IMR-90 (cell line): ENCODE measurements at regions not wholly inside any gene's neighbourhood (a gene's known extent, or its start where the extent isn't known, plus 50 kb on each side); places are given as distances from the start of the nearest gene placed in this dataset.

Source experiments
- ATAC-seq: fragments of 200-7000 bp; cut with Tn5 transposase; 2 replicates; pipeline ENCODE4 v1.9.1; 2020; ENCODE audit warnings: low read depth, mild to moderate bottlenecking, moderate library complexity
- BruUV-seq: library from RNA; stranded (reverse); fragments of 400-500 nt; replicated peaks from 2 replicates; lab custom pipeline; 2021; lab: Mats Ljungman, UMichigan
- CTCF ChIA-PET: fragments of 300-600 bp; formaldehyde crosslinking; extraction: SDS; loops from one replicate; lab custom pipeline; 2021; ENCODE audit warnings: antibody characterized with exemption; lab: Yijun Ruan, JAX
- POLR2A ChIA-PET: fragments of 300-600 bp; sonication (Branson Sonifier 250); formaldehyde crosslinking; loops from one replicate; lab custom pipeline; 2022; ENCODE audit warnings: antibody characterized with exemption; ENCODE audit not compliant: unreplicated experiment; lab: Charles Lee
- DNase-seq: peaks from one replicate; pipeline ENCODE4 v3.0.0; 2013
- H2AFZ ChIP-seq: replicated peaks from 2 replicates; pipeline ENCODE3; 2013; ENCODE audit warnings: low read length, mild to moderate bottlenecking; ENCODE audit not compliant: poor library complexity
- H2AK5ac ChIP-seq: 2 replicates; pipeline ENCODE4 v1.6.1; 2013; ENCODE audit warnings: low read depth, low read length, inconsistent platforms
- H2AK9ac ChIP-seq: replicated peaks from 2 replicates; pipeline ENCODE3; 2013; ENCODE audit warnings: mild to moderate bottlenecking, low read depth, low read length, moderate library complexity; ENCODE audit not compliant: poor library complexity
- H2BK120ac ChIP-seq: 2 replicates; pipeline ENCODE4 v1.6.1; 2013; ENCODE audit warnings: low read depth, low read length, inconsistent platforms
- H2BK15ac ChIP-seq: 3 replicates; pipeline ENCODE4 v1.6.1; 2013; ENCODE audit warnings: low read depth, low read length, inconsistent platforms
- H2BK20ac ChIP-seq: 2 replicates; pipeline ENCODE4 v1.6.1; 2013; ENCODE audit warnings: low read depth, mild to moderate bottlenecking, inconsistent platforms, low read length, moderate library complexity
- H2BK5ac ChIP-seq: 2 replicates; pipeline ENCODE4 v1.6.1; 2013; ENCODE audit warnings: mild to moderate bottlenecking, low read depth, low read length, inconsistent platforms; ENCODE audit not compliant: poor library complexity, severe bottlenecking
- H3K14ac ChIP-seq: replicated peaks from 2 replicates; pipeline ENCODE4 v1.6.1; 2013; ENCODE audit warnings: low read depth, low read length, inconsistent platforms
- H3K18ac ChIP-seq: 2 replicates; pipeline ENCODE4 v1.6.1; 2013; ENCODE audit warnings: low read depth, low read length, control low read depth
- H3K23ac ChIP-seq: 2 replicates; pipeline ENCODE4 v1.6.1; 2013; ENCODE audit warnings: low read depth, low read length, inconsistent platforms
- H3K27ac ChIP-seq: 2 replicates; pipeline ENCODE4 v1.5.1; 2013; ENCODE audit warnings: mild to moderate bottlenecking, control low read depth, low read length; ENCODE audit not compliant: insufficient read depth
- H3K27me3 ChIP-seq: 2 replicates; pipeline ENCODE4 v1.6.1; 2013; ENCODE audit warnings: low read length; ENCODE audit not compliant: control insufficient read depth, insufficient read depth
- H3K36me3 ChIP-seq: 2 replicates; pipeline ENCODE4 v1.6.1; 2013; ENCODE audit warnings: low read length, mixed read lengths; ENCODE audit not compliant: control insufficient read depth, insufficient read depth
- H3K4ac ChIP-seq: 2 replicates; pipeline ENCODE4 v1.6.1; 2013; ENCODE audit warnings: low read depth, low read length, inconsistent platforms
- H3K4me1 ChIP-seq: 2 replicates; pipeline ENCODE4 v1.6.1; 2013; ENCODE audit warnings: low read length, mixed read lengths; ENCODE audit not compliant: control insufficient read depth, insufficient read depth
- H3K4me2 ChIP-seq: 2 replicates; pipeline ENCODE4 v1.6.1; 2013; ENCODE audit warnings: low read depth, mild to moderate bottlenecking, control low read depth, low read length, moderate library complexity
- H3K4me3 ChIP-seq: 2 replicates; pipeline ENCODE4 v1.5.1; 2013; ENCODE audit warnings: low read depth, mild to moderate bottlenecking, control low read depth, low read length, moderate library complexity; ENCODE audit not compliant: insufficient read depth
- H3K56ac ChIP-seq: 2 replicates; pipeline ENCODE4 v1.6.1; 2013; ENCODE audit warnings: low read length, inconsistent platforms; ENCODE audit not compliant: insufficient read depth; ENCODE audit errors: extremely low read depth
- H3K79me1 ChIP-seq, 2 experiments: 2 replicates each; pipeline ENCODE4 v1.6.1; 2013; ENCODE audit warnings: low read length in 2 of 2, inconsistent platforms in 1 of 2, low read depth in 1 of 2
- H3K9ac ChIP-seq: 2 replicates; pipeline ENCODE4 v1.6.1; 2013; ENCODE audit warnings: low read depth, low read length, control low read depth
- H3K9me1 ChIP-seq: 2 replicates; pipeline ENCODE4 v1.6.1; 2013; ENCODE audit warnings: low read length, inconsistent platforms; ENCODE audit not compliant: insufficient read depth
- H3K9me3 ChIP-seq: 2 replicates; pipeline ENCODE4 v1.6.1; 2013; ENCODE audit warnings: low read length; ENCODE audit not compliant: control insufficient read depth, insufficient read depth
- H4K20me1 ChIP-seq: 2 replicates; pipeline ENCODE4 v1.6.1; 2013; ENCODE audit warnings: low read length, inconsistent platforms; ENCODE audit not compliant: insufficient read depth
- H4K5ac ChIP-seq: 2 replicates; pipeline ENCODE4 v1.6.1; 2013; ENCODE audit warnings: mild to moderate bottlenecking, low read depth, low read length, control low read depth
- H4K8ac ChIP-seq, 2 experiments: 2 replicates each; pipeline ENCODE4 v1.6.1; 2013; ENCODE audit warnings: low read depth in 2 of 2, low read length in 2 of 2, control low read depth in 1 of 2, inconsistent platforms in 1 of 2
- H4K91ac ChIP-seq: 2 replicates; pipeline ENCODE4 v1.6.1; 2013; ENCODE audit warnings: low read depth, low read length, inconsistent platforms; ENCODE audit not compliant: insufficient read depth
- BHLHE40 ChIP-seq: fragments of 150-350 bp; IDR thresholded peaks from 2 replicates; pipeline ENCODE4 v1.6.1; 2016; ENCODE audit warnings: mild to moderate bottlenecking, low read depth, low read length
- CHD1 ChIP-seq: IDR thresholded peaks from 2 replicates; pipeline ENCODE4 v1.6.1; 2012; ENCODE audit warnings: low read depth, low read length, improper control_type of control experiment
- FOS ChIP-seq: fragments of 150-350 bp; IDR thresholded peaks from 2 replicates; pipeline ENCODE4 v1.6.1; 2016; ENCODE audit warnings: low read depth, low read length
- MAFK ChIP-seq: IDR thresholded peaks from 2 replicates; pipeline ENCODE4 v1.6.1; 2012; ENCODE audit warnings: low read depth, low read length, improper control_type of control experiment
- MAZ ChIP-seq: IDR thresholded peaks from 2 replicates; pipeline ENCODE4 v1.6.1; 2012; ENCODE audit warnings: low read depth, mild to moderate bottlenecking, low read length, improper control_type of control experiment, moderate library complexity, borderline replicate concordance
- MXI1 ChIP-seq: IDR thresholded peaks from 2 replicates; pipeline ENCODE4 v1.6.1; 2012; ENCODE audit warnings: low read depth, mild to moderate bottlenecking, low read length, moderate library complexity, borderline replicate concordance
- NFE2L2 ChIP-seq: fragments of 150-350 bp; IDR thresholded peaks from 2 replicates; pipeline ENCODE4 v1.6.1; 2016; ENCODE audit warnings: low read depth, mild to moderate bottlenecking, low read length
- POLR2A ChIP-seq: IDR thresholded peaks from 2 replicates; pipeline ENCODE4 v1.6.1; 2012; ENCODE audit warnings: mild to moderate bottlenecking, low read depth, low read length
- RAD21 ChIP-seq: IDR thresholded peaks from 2 replicates; pipeline ENCODE4 v1.6.1; 2012; ENCODE audit warnings: low read length, improper control_type of control experiment
- RCOR1 ChIP-seq: IDR thresholded peaks from 2 replicates; pipeline ENCODE4 v1.6.1; 2012; ENCODE audit warnings: mild to moderate bottlenecking, low read length, improper control_type of control experiment; ENCODE audit not compliant: insufficient replicate concordance
- RFX5 ChIP-seq: IDR thresholded peaks from 2 replicates; pipeline ENCODE4 v1.8.0; 2012; ENCODE audit warnings: low read depth, mild to moderate bottlenecking, low read length, moderate library complexity
- SMC3 ChIP-seq: fragments of 150-350 bp; IDR thresholded peaks from 2 replicates; pipeline ENCODE4 v1.6.1; 2016; ENCODE audit warnings: low read depth, mild to moderate bottlenecking, antibody characterized with exemption, low read length, moderate library complexity
- USF2 ChIP-seq: fragments of 150-350 bp; IDR thresholded peaks from 2 replicates; pipeline ENCODE4 v1.6.1; 2017; ENCODE audit warnings: mild to moderate bottlenecking, antibody characterized with exemption, low read length, low read depth
- WGBS, 2 experiments: methylation state at CpG; one replicate each; pipeline versions ENCODE4 v1.1.5 to v1.1.7; 2013; ENCODE audit warnings: missing lambda C conversion rate in 2 of 2; ENCODE audit not compliant: insufficient read length in 1 of 2; ENCODE audit errors: extremely low coverage in 2 of 2; 5-methylcytosine and 5-hydroxymethylcytosine counted together
- dilution Hi-C: fragments of 300-500 bp; cut with HindIII; formaldehyde crosslinking; loops from one replicate; pipeline ENCODE4 v1.14.3; 2018; ENCODE audit warnings: low sequenced_read_pairs; ENCODE audit not compliant: unreplicated experiment
- in situ Hi-C: fragments of 300-500 bp; cut with MboI; formaldehyde crosslinking; loops from 3 replicates; pipeline ENCODE4 v1.14.3; 2019; ENCODE audit warnings: low sequenced_read_pairs, inconsistent platforms, mixed read lengths
- intact Hi-C: fragments of 100-400 bp; cut with micrococcal nuclease; formaldehyde crosslinking; loops from 2 replicates; pipeline ENCODE4 v1.10.0; 2022
- TF ChIP-seq, protein P1 (sequence below): fragments of 150-350 bp; IDR thresholded peaks from 2 replicates; pipeline ENCODE4 v1.6.1; 2016; ENCODE audit warnings: low read depth, mild to moderate bottlenecking, low read length, moderate library complexity, borderline replicate concordance
- TF ChIP-seq, protein P2 (sequence below): conservative IDR thresholded peaks from 2 replicates; pipeline ENCODE4 v1.5.1; 2012; ENCODE audit warnings: mild to moderate bottlenecking, low read depth, low read length, improper control_type of control experiment

DNA sequence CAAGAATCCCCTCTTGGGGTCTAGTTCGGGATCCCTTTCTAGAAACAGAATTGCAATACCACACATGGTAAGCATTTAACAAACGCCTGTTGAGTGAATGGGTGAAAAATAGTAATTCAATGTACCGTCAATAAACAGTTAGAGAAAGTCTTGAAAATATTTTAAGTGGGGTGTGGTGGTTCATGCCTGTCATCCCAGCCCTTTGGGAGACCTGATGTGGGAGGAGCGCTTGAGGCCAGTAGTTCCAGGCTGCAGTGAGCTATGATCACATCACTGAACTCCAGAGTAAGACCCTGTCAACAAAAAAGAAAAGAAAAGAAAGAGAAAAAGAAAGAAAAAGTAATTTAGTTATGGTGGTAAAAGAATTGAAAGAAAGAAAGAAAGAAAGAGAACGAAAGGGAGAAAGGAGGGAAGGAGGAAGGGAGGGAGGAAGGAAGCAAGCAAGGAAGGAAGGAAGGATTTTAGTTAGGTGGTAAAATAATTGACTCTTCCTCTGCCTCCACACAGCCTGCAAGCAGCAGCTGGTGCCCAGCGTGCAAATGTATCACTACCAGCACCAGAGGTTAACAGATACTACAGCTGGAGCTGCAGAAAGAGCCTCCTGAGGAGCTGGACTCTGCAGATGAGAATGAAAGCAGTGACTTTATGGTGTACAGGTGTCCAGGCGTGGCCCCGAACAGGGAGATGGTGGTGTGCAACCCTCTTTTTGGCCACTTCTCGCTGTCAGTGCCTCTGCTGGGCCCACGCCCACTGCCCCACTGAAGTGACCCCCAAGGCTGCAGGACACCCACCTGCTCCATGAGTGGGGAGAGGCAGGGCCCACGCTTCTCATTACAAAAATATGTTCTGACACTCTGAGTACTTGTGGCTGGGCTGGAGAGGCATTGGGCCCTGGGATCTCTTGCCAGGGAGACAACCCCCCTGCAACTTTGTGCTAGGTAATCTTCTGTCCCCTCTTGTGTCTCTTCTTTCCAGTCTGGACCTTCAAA is 135.4 kb downstream of the BAMBI start:
- Histone ChIP-seq H2BK120ac (no peak overlapping the region), H4K5ac (no peak overlapping the region), H2AK9ac (no peak overlapping the region), H3K9ac (no peak overlapping the region), H3K14ac (no peak overlapping the region), H4K8ac (no peak overlapping the region), H3K27ac (no peak overlapping the region), H3K9me3 (no peaks in the 10 kb centered on the region), H3K36me3 (no peaks in the 10 kb centered on the region), H2AFZ (no peak overlapping the region), H3K23ac (no peak overlapping the region), H2BK5ac (no peak overlapping the region), H3K4me1 (peaks cover 14% of the 10 kb centered on the region), H3K9me1 (no peaks in the 10 kb centered on the region; the same call in 1 of the 2 replicates), H3K18ac (no peak overlapping the region), H3K4ac (no peak overlapping the region), H4K20me1 (no peaks in the 10 kb centered on the region), H3K56ac (no peak overlapping the region), H3K4me2 (no peak overlapping the region), H3K4me3 (no peak overlapping the region), H4K91ac (no peak overlapping the region), H3K79me1 (no peaks in the 10 kb centered on the region), H2BK20ac (no peak overlapping the region), H2AK5ac (no peak overlapping the region), H3K27me3 (no peaks in the 10 kb centered on the region), H2BK15ac (no peak overlapping the region)
- no peak for ATAC-seq
- intact Hi-C loops: no loop called here
- DNase-seq: no peak
- in situ Hi-C loops: no loop called here
- BruUV-seq: no TSS peak
- WGBS, 2 experiments: no CpG with 5 or more reads among the region's 11 CpGs
- POLR2A ChIA-PET: no interaction called here
- dilution Hi-C loops: no loop called here
- CTCF ChIA-PET: no interaction called here
- TF ChIP-seq SMC3 (no peak), NFE2L2 (no peak), MXI1 (no peak), BHLHE40 (no peak), POLR2A (no peak), MAZ (no peak), CHD1 (no peak), RFX5 (no peak), RAD21 (no peak), MAFK (no peak), FOS (no peak), RCOR1 (no peak), USF2 (no peak)
- TF ChIP-seq, protein P1, sequence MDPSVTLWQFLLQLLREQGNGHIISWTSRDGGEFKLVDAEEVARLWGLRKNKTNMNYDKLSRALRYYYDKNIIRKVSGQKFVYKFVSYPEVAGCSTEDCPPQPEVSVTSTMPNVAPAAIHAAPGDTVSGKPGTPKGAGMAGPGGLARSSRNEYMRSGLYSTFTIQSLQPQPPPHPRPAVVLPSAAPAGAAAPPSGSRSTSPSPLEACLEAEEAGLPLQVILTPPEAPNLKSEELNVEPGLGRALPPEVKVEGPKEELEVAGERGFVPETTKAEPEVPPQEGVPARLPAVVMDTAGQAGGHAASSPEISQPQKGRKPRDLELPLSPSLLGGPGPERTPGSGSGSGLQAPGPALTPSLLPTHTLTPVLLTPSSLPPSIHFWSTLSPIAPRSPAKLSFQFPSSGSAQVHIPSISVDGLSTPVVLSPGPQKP: no peak
- TF ChIP-seq, protein P2, sequence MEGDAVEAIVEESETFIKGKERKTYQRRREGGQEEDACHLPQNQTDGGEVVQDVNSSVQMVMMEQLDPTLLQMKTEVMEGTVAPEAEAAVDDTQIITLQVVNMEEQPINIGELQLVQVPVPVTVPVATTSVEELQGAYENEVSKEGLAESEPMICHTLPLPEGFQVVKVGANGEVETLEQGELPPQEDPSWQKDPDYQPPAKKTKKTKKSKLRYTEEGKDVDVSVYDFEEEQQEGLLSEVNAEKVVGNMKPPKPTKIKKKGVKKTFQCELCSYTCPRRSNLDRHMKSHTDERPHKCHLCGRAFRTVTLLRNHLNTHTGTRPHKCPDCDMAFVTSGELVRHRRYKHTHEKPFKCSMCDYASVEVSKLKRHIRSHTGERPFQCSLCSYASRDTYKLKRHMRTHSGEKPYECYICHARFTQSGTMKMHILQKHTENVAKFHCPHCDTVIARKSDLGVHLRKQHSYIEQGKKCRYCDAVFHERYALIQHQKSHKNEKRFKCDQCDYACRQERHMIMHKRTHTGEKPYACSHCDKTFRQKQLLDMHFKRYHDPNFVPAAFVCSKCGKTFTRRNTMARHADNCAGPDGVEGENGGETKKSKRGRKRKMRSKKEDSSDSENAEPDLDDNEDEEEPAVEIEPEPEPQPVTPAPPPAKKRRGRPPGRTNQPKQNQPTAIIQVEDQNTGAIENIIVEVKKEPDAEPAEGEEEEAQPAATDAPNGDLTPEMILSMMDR: no peak
